ENCODE measurements at regions not wholly inside any gene's neighbourhood (a gene's known extent, or its start where the extent isn't known, plus 50 kb on each side); places are given as distances from the start of the nearest gene placed in this dataset.

DNA sequence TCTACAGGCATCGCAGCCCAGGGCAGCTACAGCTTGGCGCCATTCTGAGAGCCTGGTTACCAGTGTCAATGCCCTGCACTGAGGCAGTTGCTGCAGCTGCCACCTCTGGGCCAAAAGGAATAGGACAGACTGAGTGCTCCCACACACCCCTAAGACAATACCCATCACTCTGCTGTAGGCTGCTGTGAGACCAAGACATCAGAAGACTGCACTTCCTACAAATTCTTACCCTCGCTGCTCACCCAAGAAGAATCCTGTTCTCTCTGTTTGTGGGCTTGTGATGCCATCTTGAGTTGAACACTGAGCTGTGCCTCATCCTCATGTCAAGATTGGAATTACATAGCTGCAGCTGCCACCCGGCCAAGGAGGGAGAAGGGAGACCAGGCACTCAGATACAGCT lies 1847.0 kb upstream of the PCDH10 start:
- TF ChIP-seq CTCF (IDR thresholded peaks at IDR 0.05) (no peak), ZFX (IDR thresholded peaks at IDR 0.05; ENCODE audit: borderline replicate concordance) (no peak)
- no peak overlapping the region for H3K27ac ChIP-seq

GRCh38 chr4:131304686-131305085 lies 1844.4 kb upstream of the PCDH10 start:
- TF ChIP-seq ZFX (IDR thresholded peaks at IDR 0.05; ENCODE audit: borderline replicate concordance): no peak
- TF ChIP-seq CTCF (IDR thresholded peaks at IDR 0.05): no peak
- no peak overlapping the region for H3K27ac ChIP-seq

- TF ChIP-seq CTCF (IDR thresholded peaks at IDR 0.05) (no peak), ZFX (IDR thresholded peaks at IDR 0.05; ENCODE audit: borderline replicate concordance) (no peak)
- no peak overlapping the region for H3K27ac ChIP-seq
These were observed 1839.5 kb upstream of the PCDH10 start for GRCh38 chr4:131309628-131310027.

- H3K27ac ChIP-seq: no peak overlapping the region
- TF ChIP-seq ZFX (IDR thresholded peaks at IDR 0.05; ENCODE audit: borderline replicate concordance) (no peak), CTCF (IDR thresholded peaks at IDR 0.05) (no peak)
These were observed 1833.0 kb upstream of the PCDH10 start for GRCh38 chr4:131316086-131316485.

- no peak for TF ChIP-seq CTCF (IDR thresholded peaks at IDR 0.05)
- TF ChIP-seq ZFX (IDR thresholded peaks at IDR 0.05; ENCODE audit: borderline replicate concordance): no peak
- no peak overlapping the region for H3K27ac ChIP-seq
These were observed 1811.2 kb upstream of the PCDH10 start for GRCh38 chr4:131337936-131338335.

DNA sequence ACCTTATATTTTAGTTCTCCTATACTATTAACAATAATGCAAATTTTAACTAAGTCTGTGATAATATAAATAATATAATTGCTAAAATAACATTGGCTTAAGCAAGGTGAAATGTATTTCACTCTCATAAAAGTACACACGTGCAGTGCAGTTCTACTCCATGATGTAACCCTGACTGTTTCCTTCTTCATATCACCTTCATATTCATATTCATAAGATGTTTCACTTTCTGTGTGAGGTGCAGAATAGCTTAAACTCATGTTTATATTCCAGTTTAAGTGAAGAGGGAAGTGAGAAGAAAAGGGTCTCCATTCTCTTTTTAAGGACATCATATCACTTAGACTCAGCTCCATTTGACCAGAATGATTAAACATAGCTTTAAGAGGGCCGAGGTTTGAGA lies 1810.0 kb upstream of the PCDH10 start:
- no peak overlapping the region for H3K27ac ChIP-seq
- TF ChIP-seq CTCF (IDR thresholded peaks at IDR 0.05) (no peak), ZFX (IDR thresholded peaks at IDR 0.05; ENCODE audit: borderline replicate concordance) (no peak)

DNA sequence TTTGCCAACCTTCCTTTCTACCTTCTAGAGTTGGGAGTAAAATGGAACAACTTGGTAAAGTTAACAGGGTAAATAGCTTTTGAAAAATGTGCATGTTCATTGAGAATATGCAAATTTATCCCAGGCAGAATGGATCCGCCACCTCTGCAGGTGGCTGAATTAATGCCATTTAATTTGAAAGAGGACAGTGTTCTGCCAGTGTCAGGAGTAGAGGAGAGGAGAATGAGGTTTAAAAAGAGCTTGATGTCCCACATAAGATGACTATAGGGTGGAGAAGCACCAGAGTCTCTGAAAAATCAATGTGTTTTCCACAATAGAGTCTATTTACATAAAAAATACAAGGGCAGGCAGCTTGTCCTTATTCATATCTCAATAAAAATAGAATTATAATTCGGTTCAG lies 1804.3 kb upstream of the PCDH10 start:
- H3K27ac ChIP-seq: no peak overlapping the region
- no peak for TF ChIP-seq ZFX (IDR thresholded peaks at IDR 0.05; ENCODE audit: borderline replicate concordance)
- TF ChIP-seq CTCF (IDR thresholded peaks at IDR 0.05): no peak
